NCI-H146 treated with DMSO at 0.1 percent for 48 hours (cell line): ENCODE measurements at regions not wholly inside any gene's neighbourhood (a gene's known extent, or its start where the extent isn't known, plus 50 kb on each side); places are given as distances from the start of the nearest gene placed in this dataset.
A peak's percentile ranks its signal among the peaks of the same experiment; 100 is the strongest.
"Not testable (repeated sequence)": the region's sequence is repeated elsewhere in the genome, so short reads cannot be mapped to it uniquely, and the experiment has no call there.

Experiments
- DNase-seq: peaks from one replicate; lab custom pipeline; 2025; ENCODE audit not compliant: unreplicated experiment; lab: John Stamatoyannopoulos, UW

DNA sequence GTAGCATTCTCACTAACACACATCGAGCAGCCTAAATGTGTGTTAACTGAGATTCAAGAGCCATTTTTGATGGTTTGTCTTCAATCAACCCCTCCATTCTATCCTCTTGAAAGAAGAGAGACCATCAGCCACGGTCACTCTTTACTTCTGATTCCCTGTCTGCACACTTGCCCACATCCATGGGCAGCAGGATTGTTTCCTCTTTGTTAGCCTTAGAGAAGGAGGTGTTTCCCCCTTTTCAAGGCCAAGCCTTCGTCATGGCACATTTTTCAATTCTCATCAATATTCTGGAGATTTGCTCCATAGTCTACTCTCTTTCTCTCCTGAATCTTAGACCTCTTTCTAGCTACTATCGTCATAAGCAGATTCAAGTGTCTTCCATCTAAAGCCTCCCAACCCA lies 522.4 kb upstream of the NAALADL2 start:
- DNase-seq = no peak

DNA sequence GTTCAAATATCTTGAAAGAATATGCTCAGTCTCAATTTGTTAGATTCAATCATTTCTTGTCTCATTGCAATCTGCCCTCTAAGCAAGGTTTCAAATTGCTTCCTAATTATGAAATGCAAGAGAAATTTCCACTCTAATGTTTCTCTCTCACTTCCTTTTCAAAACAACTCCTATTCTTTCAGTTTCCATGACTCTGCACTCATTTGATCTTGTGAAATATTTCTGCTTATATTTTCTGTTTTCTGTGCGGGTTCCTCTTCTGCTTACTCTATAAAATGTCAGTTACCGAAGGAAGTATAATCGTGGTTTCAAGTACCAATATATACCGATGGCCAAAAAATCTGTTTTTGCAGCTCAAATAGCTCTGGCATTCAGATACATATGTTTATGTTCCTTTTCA lies 521.9 kb upstream of the NAALADL2 start:
- no peak for DNase-seq

GRCh38 chr3:174340624-174341587 lies 518.2 kb upstream of the NAALADL2 start:
- DNase-seq = no peak

- DNase-seq = no peak
Observed at GRCh38 chr3:174342171-174342570, 517.0 kb upstream of the NAALADL2 start.

DNA sequence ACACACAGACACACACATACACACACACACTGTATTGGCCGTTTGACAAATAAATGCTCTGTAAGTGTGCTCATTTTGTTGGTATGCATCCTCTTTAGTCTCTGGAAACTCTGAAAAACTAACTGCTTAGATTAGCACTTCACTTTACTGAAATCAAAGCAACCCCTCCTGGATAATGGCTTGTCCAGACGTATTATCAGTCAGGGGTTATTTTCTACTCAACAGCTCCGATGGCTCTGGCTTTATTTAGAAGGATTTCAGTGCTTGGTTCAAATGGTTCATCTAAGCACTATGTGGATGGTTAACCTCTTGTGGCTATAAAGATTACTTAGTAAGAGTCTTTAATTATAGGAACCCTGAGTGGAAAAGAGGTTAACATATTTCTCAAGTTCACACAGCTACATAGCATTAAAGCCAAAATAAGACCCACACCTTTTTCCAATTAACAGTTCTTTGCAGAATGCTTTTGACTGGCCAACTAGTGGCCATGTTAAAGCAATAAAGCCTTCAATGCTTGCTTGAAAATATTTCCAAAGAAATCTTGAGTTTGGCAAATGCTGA lies 516.1 kb upstream of the NAALADL2 start:
- no peak for DNase-seq

DNA sequence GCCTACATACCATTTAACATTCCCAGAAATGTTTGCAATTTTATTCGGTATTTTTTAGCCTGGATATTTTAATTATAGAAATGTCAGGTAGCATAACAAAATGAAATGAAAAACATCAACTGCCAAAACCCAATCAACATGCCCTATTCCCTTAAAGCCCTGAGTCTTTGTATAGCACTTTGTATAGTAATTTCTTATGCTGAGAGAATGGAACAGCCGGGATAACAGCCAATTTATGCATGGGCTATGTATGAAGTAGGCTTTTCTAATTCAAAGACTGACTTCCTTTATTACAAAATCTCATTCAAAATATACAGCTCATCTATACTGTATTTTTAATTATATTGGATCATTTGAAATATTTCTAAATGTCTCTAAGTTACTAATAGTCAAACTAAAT lies 513.0 kb upstream of the NAALADL2 start:
- DNase-seq = no peak

- DNase-seq = no peak
Observed at GRCh38 chr3:174346571-174346970, 512.6 kb upstream of the NAALADL2 start.

GRCh38 chr3:174347474-174348138 lies 511.5 kb upstream of the NAALADL2 start:
- no peak for DNase-seq

- no peak for DNase-seq
Observed at GRCh38 chr3:174352227-174352626, 506.9 kb upstream of the NAALADL2 start.

- peak; percentile 71 for DNase-seq
Observed at GRCh38 chr3:174355505-174355904, 503.6 kb upstream of the NAALADL2 start.

DNA sequence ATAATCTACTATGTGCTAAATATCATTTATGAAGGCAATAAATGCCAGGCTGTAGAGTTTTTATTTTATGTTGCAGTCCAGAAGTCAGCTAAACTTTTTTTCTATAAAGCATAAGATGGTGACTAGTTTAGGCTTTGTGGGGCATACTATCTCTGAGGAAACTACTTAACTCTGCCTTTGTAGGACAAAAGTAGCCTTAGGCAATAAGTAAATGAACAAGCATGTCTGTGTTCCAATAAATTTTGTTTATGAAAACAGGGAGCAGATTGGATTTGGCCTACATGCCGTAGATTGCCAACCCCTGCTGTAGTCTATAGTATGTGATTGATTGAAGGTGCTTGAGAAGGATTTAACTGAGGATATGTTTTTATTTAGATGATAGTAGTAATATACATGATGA lies 502.5 kb upstream of the NAALADL2 start:
- DNase-seq = no peak

DNA sequence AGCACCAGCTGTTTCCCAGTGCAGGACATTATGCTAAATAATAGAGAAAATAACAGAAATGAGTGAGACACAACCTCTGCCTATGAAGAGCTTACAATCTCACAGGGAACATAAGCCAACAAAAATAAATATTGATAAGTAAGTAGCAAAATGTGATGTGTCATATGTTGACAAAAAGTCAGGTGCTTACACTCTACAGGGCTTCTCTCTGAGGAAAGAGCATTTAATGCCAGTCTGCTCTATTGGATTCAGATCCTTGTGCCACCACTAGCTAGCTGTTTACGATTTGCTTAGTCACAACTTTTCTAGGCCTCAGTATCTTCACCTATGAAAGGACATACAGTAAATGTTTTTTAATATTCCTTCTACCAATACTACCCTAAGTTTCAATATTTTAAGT lies 500.9 kb upstream of the NAALADL2 start:
- no peak for DNase-seq

GRCh38 chr3:174362556-174362955 lies 496.6 kb upstream of the NAALADL2 start:
- DNase-seq = no peak

DNA sequence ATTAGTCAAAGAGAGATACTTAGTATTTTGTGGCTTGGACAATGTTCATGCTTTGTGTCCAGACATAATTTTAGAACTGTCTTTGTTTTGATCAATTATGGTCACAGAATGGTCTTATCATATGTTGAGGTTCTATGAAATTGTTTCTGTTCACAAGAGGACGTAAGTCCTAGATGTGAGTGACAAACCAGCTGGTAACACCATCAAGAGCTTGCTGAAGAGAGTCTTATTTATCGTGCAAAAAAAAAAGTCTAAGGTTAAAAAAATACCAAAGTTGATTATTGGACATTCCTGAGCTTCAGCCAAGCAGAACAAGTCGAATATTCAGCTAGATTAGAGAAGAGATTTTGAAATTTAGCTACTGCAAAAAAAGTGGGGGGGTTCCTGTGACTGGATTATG lies 495.9 kb upstream of the NAALADL2 start:
- no peak for DNase-seq

DNA sequence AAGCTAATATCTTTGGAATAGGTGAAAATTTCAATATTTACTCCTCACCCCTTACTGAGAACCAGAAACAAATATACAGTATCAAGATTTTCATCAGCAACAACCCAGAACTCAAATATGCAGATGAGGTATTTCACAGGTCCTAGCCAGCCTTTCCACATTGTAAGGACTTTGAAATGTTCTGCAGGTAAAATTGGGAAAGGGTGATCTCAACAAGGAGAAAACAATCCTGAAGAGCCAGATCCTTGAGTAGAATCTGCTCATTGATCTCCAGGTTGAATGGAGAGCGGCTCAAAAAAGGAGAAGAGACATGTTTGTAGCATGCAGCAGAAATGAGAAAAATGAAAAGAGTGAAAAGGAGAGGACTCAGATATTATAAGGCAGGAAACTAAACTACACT lies 493.3 kb upstream of the NAALADL2 start:
- DNase-seq = no peak

DNA sequence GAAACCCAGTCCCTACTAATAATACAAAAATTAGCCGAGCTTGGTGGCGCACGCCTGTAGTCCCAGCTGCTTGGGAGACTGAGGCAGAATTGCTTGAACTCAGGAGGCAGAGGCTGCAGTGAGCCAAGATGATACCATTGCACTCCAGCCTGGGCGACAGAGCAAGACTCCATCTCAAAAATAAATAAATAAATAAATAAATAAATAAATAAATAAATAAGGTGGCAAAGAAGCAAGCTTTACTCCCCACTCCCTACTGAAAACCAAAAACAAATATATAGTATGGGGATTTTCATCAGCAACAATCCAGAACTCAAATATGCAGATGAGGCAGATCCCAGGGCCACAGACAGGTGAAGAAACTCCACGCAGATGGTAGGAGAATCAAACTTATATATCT lies 492.2 kb upstream of the NAALADL2 start:
- not testable (repeated sequence) for DNase-seq

- no peak for DNase-seq
Observed at GRCh38 chr3:174376346-174376745, 482.8 kb upstream of the NAALADL2 start.

DNA sequence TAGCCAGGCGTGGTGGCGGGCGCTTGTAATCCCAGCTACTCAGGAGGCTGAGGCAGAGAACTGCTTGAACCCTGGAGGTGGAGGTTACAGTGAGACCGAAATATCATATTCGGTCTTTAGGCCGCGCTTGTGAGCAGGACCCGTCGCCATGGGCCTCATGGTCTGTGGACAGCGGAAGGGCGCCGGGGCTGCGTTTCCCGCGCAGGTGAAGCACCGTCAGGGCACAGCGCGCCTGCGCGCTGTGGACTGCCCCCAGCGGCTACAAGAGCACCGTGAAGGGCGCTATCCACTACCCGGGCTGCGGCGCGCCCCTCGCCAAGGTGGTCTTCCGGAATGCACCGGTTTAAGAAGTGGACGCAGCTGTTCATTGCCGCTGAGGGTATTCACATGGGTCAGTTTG lies 482.0 kb upstream of the NAALADL2 start:
- DNase-seq = no peak

DNA sequence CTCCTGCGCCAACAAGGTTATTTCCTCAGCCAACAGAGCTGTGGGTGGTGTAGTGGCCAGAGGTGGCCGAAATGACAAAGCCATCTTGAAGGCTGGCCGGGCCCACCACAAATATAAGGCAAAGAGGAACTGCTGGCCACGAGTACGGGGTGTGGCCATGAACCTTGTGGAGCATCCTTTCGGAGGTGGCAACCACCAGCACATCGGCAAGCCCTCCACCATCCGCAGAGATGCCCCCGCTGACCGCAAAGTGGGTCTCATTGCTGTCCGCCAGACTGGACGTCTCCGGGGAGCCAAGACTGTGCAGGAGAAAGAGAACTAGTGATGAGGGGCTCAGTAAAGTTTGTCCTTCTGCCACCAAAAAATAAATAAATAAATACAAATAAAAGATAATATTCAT lies 481.4 kb upstream of the NAALADL2 start:
- no peak for DNase-seq

DNA sequence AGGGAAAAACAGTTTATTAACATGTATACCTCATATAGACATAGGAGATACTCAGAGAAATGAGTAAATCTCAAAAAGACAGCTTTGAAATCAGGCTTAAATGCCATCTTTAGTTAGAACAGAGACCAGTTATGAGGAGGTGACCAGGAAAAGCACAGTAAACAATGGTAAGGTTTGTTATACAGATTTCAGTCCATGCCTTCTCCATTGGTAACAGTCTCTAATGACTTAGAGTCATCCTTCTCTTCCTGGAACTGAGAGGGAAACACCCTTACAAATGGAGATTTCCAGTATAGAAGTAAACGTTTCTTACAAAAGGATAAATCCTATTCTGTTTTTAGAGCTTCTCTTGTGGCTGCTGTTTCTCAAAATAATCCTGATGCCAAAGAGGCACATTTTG lies 476.3 kb upstream of the NAALADL2 start:
- no peak for DNase-seq

DNA sequence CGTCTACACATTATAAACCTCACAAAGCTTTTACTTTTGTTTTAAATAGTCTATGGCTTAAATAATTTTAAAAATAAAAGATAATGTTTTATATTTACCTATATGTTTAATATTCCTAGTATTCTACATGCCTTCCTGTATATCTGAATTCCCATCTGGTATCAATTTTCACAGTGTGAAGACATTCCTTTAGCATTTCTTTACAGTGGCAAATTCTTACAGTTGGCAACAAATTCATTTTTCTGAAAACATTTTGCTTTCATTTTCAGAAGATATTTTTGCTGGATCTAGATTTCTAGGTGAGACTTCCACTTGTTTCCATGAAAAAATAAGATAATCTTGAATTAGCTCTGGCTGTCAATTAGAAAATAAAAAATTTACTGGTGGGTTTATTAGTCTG lies 471.4 kb upstream of the NAALADL2 start:
- no peak for DNase-seq

- DNase-seq = no peak
Observed at GRCh38 chr3:174397848-174398247, 461.3 kb upstream of the NAALADL2 start.
